HCT116 (cell line): ENCODE measurements at regions not wholly inside any gene's neighbourhood (a gene's known extent, or its start where the extent isn't known, plus 50 kb on each side); places are given as distances from the start of the nearest gene placed in this dataset.

Experiments used
- ATAC-seq: fragments of 200-7000 bp; cut with Tn5 transposase; 2 replicates; pipeline ENCODE4 v1.9.1; 2020; ENCODE audit warnings: mild to moderate bottlenecking, moderate library complexity
- BruUV-seq: library from RNA; stranded (reverse); fragments of 400-500 nt; replicated peaks from 2 replicates; lab custom pipeline; 2021; lab: Mats Ljungman, UMichigan
- CTCF ChIA-PET: fragments of 300-600 bp; sonication (Branson Sonifier 250); formaldehyde crosslinking; loops from one replicate; lab custom pipeline; 2021; ENCODE audit warnings: antibody characterized with exemption; lab: Charles Lee
- POLR2A ChIA-PET: fragments of 300-600, 350-600 bp; sonication (Branson Sonifier 250); formaldehyde crosslinking; loops from one replicate; lab custom pipeline; 2021; ENCODE audit warnings: antibody characterized with exemption; lab: Charles Lee
- RAD21 ChIA-PET, 2 experiments: fragments of 300-600 bp; sonication (Branson Sonifier 250); formaldehyde crosslinking; loops; one replicate each; lab custom pipeline; 2023; ENCODE audit warnings: low total read pairs in 2 of 2; ENCODE audit not compliant: uncharacterized antibody in 2 of 2, unreplicated experiment in 2 of 2, low non-redundant PET in 1 of 2; lab: Charles Lee
- DNase-seq: peaks from one replicate; pipeline ENCODE4 v3.0.0-alpha.2; 2010; ENCODE audit warnings: low read depth, low spot score
- H2AFZ ChIP-seq: fragments of 200-600 bp; shearing (Covaris generic), sonication (generic); 2 replicates; pipeline ENCODE4 v1.6.1; 2017; ENCODE audit warnings: low read depth, mixed run types, mixed read lengths, antibody characterized with exemption, low read length; ENCODE audit not compliant: poor library complexity, severe bottlenecking
- H3K27ac ChIP-seq: 2 replicates; pipeline ENCODE4 v1.5.1; 2012; ENCODE audit warnings: low read depth, low read length
- H3K27me3 ChIP-seq: fragments of 200-600 bp; sonication (generic); 2 replicates; pipeline ENCODE4 v1.6.1; 2016; ENCODE audit warnings: mixed run types, low read length, mixed read lengths; ENCODE audit not compliant: insufficient read depth
- H3K36me3 ChIP-seq, 2 experiments: fragments of 200-500 bp in 1 of 2; fragments of 200-600 bp in 1 of 2; sonication (Bioruptor generic) in 1 of 2; sonication (generic) in 1 of 2; 2 replicates each; pipeline versions ENCODE4 v1.5.1 to v1.6.1; 2014 to 2016; ENCODE audit warnings: low read length in 2 of 2, inconsistent platforms in 1 of 2, mixed read lengths in 1 of 2, mixed run types in 1 of 2; ENCODE audit not compliant: insufficient read depth in 2 of 2, control insufficient read depth in 1 of 2
- H3K4me1 ChIP-seq, 2 experiments: fragments of 200-600 bp in 1 of 2; sonication (generic) in 1 of 2; 2 replicates each; pipeline versions ENCODE4 v1.5.1 to v1.6.1; 2012 to 2017; ENCODE audit warnings: low read length in 2 of 2, inconsistent platforms in 1 of 2, mild to moderate bottlenecking in 1 of 2, mixed read lengths in 1 of 2, mixed run types in 1 of 2, moderate library complexity in 1 of 2; ENCODE audit not compliant: insufficient read depth in 2 of 2, control insufficient read depth in 1 of 2
- H3K4me2 ChIP-seq: fragments of 200-600 bp; sonication (generic); 2 replicates; pipeline ENCODE4 v1.6.1; 2017; ENCODE audit warnings: mixed run types, low read length, mixed read lengths
- H3K4me3 ChIP-seq, 2 experiments: fragments of 200-600 bp in 1 of 2; sonication (generic) in 1 of 2; replicated peaks in 1 of 2; 2 replicates each; pipeline ENCODE4 v1.5.1; 2011 to 2016; ENCODE audit warnings: low read length in 2 of 2, control low read depth in 1 of 2, low read depth in 1 of 2, mild to moderate bottlenecking in 1 of 2, mixed read lengths in 1 of 2, mixed run types in 1 of 2
- H3K79me2 ChIP-seq: fragments of 200-600 bp; sonication (generic); 2 replicates; pipeline ENCODE4 v1.6.1; 2017; ENCODE audit warnings: mild to moderate bottlenecking, mixed run types, low read length, moderate library complexity, mixed read lengths; ENCODE audit not compliant: insufficient read depth
- H3K9ac ChIP-seq: fragments of 200-600 bp; sonication (generic); 2 replicates; pipeline ENCODE4 v1.6.1; 2016; ENCODE audit warnings: low read length, mixed read lengths
- H3K9me2 ChIP-seq: fragments of 200-600 bp; sonication (generic), shearing (Covaris generic); 2 replicates; pipeline ENCODE4 v1.6.1; 2017; ENCODE audit warnings: mixed run types, mild to moderate bottlenecking, moderate library complexity; ENCODE audit not compliant: insufficient read depth
- H3K9me3 ChIP-seq, 2 experiments: fragments of 200-500 bp in 1 of 2; fragments of 200-600 bp in 1 of 2; sonication (Bioruptor generic) in 1 of 2; sonication (generic) in 1 of 2; 2 replicates each; pipeline ENCODE4 v1.6.1; 2014 to 2017; ENCODE audit warnings: low read length in 2 of 2, mixed read lengths in 2 of 2, inconsistent platforms in 1 of 2, low read depth in 1 of 2, mild to moderate bottlenecking in 1 of 2, mixed run types in 1 of 2, moderate library complexity in 1 of 2; ENCODE audit not compliant: control insufficient read depth in 1 of 2, insufficient read depth in 1 of 2
- H4K20me1 ChIP-seq: fragments of 200-600 bp; sonication (generic), shearing (Covaris generic); 2 replicates; pipeline ENCODE4 v1.6.1; 2017; ENCODE audit warnings: mixed run types, mild to moderate bottlenecking, moderate library complexity; ENCODE audit not compliant: insufficient read depth
- EGR1 ChIP-seq: IDR thresholded peaks from 2 replicates; pipeline ENCODE4 v1.6.1; 2012; ENCODE audit warnings: low read depth
- EZH2 ChIP-seq: fragments of 200-600 bp; sonication (generic); IDR thresholded peaks from 2 replicates; pipeline ENCODE4 v1.6.1; 2017; ENCODE audit warnings: antibody characterized with exemption, mixed run types
- JUND ChIP-seq: IDR thresholded peaks from 2 replicates; pipeline ENCODE4 v1.6.1; 2012
- POLR2A ChIP-seq: IDR thresholded peaks from 2 replicates; pipeline ENCODE4 v1.7.0; 2011; ENCODE audit warnings: borderline replicate concordance; ENCODE audit not compliant: insufficient read depth, insufficient read length; ENCODE audit errors: extremely low read depth
- RAD21 ChIP-seq: IDR thresholded peaks from 2 replicates; pipeline ENCODE4 v1.6.1; 2012; ENCODE audit warnings: low read depth, mild to moderate bottlenecking
- SIN3A ChIP-seq: IDR thresholded peaks from 2 replicates; pipeline ENCODE4 v1.6.1; 2012; ENCODE audit warnings: low read depth
- SP1 ChIP-seq: IDR thresholded peaks from 2 replicates; pipeline ENCODE4 v1.6.1; 2012; ENCODE audit warnings: low read depth
- SRF ChIP-seq: IDR thresholded peaks from 2 replicates; pipeline ENCODE4 v1.6.1; 2012; ENCODE audit warnings: low read depth
- YY1 ChIP-seq: IDR thresholded peaks from 2 replicates; pipeline ENCODE4 v1.6.1; 2011; ENCODE audit warnings: low read length, low read depth, moderate library complexity, mild to moderate bottlenecking; ENCODE audit not compliant: insufficient replicate concordance; ENCODE audit errors: extremely low read depth
- ZFX ChIP-seq: fragments of 450-650 bp; IDR thresholded peaks from 2 replicates; pipeline ENCODE4 v1.6.1; 2017
- ZNF274 ChIP-seq: fragments of 200-500 bp; sonication (Bioruptor generic); IDR thresholded peaks from 2 replicates; pipeline ENCODE4 v1.6.1; 2014; ENCODE audit warnings: mild to moderate bottlenecking, low read depth, low read length, inconsistent platforms
- intact Hi-C: fragments of 100-400 bp; cut with micrococcal nuclease; formaldehyde crosslinking; loops from 2 replicates; pipeline ENCODE4 v1.10.0; 2022
- TF ChIP-seq, protein P1 (sequence below): IDR thresholded peaks from 2 replicates; pipeline ENCODE4 v1.6.1; 2012
- TF ChIP-seq, protein P2 (sequence below): IDR thresholded peaks from 2 replicates; pipeline ENCODE4 v1.6.1; 2012
- TF ChIP-seq, protein P3 (sequence below): IDR thresholded peaks from 2 replicates; pipeline ENCODE4 v1.6.1; 2011; ENCODE audit warnings: mild to moderate bottlenecking, low read length, moderate library complexity; ENCODE audit not compliant: insufficient replicate concordance; ENCODE audit errors: extremely low read depth

DNA sequence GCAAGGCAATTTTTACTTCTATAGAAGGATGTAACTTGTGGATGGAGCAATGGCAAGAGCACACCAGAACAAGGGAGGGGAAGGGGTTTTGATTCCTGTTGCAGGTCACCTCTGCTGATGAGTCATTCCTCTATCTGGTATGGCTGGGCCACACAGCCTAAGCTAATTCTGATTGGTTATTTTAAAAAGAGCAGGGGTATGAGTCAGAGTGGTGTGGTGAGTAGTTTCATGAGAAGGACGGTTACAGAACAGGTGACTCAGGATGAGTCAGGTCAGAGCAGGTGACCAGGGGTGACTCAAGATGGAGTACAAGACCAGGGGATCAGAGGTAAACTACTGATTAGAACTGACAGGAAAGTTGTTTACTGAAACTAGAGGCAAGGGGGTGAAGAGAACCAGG, 231.9 kb upstream of the USP9Y start:
- RAD21 ChIA-PET = no interaction called here
- Histone ChIP-seq H4K20me1 (no peaks in the 10 kb centered on the region), H3K9me3 (no peaks in the 10 kb centered on the region), H3K9ac (no peak overlapping the region), H3K36me3 (no peaks in the 10 kb centered on the region), H3K4me3 (no peak overlapping the region), H3K4me2 (no peak overlapping the region), H3K27ac (no peak overlapping the region), H3K79me2 (no peaks in the 10 kb centered on the region), H2AFZ (no peak overlapping the region), H3K9me2 (no peaks in the 10 kb centered on the region), H3K27me3 (no peaks in the 10 kb centered on the region), H3K4me1 (no peaks in the 10 kb centered on the region)
- CTCF ChIA-PET = no interaction called here
- no TSS peak for BruUV-seq
- TF ChIP-seq JUND (0 out of 2 replicates have a peak, but pooled peaks have one; percentile 17), YY1 (no peak), POLR2A (no peak)
- TF ChIP-seq, protein P1, sequence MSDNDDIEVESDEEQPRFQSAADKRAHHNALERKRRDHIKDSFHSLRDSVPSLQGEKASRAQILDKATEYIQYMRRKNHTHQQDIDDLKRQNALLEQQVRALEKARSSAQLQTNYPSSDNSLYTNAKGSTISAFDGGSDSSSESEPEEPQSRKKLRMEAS = no peak
- POLR2A ChIA-PET = no interaction called here
- DNase-seq (peak; percentile 28), ATAC-seq (no peak)
- intact Hi-C loops = no loop called here

DNA sequence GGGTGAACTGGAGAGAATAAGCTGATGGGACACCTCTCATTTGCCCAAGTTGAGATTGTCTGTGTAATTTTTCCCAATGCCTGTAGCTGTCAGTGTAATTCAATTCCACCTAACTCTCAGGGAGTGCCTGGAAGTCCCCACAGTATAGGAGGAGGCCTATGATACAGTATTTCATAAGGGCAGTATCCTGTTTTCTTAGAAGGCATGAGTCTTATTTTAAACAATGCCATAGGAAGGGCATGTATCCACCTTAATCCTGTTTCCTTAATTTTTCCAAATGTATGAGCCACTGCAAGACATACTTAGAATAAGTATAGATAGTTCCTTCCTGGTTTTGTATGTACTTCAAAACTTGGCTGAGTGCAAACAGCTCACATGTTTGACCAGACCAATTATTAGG, 226.6 kb upstream of the USP9Y start:
- Histone ChIP-seq H3K9ac (no peak overlapping the region), H3K79me2 (no peaks in the 10 kb centered on the region), H3K9me3 (no peaks in the 10 kb centered on the region), H3K4me1 (no peaks in the 10 kb centered on the region), H3K4me3 (no peak overlapping the region), H3K9me2 (no peaks in the 10 kb centered on the region), H3K27ac (no peak overlapping the region), H3K27me3 (no peaks in the 10 kb centered on the region), H2AFZ (no peak overlapping the region), H4K20me1 (no peaks in the 10 kb centered on the region), H3K4me2 (no peak overlapping the region), H3K36me3 (no peaks in the 10 kb centered on the region)
- DNase-seq (no peak), ATAC-seq (no peak)
- ChIA-PET POLR2A (no interaction called here), CTCF (no interaction called here), RAD21 (no interaction called here)
- BruUV-seq = no TSS peak
- TF ChIP-seq SIN3A (no peak), POLR2A (no peak), ZNF274 (no peak), SRF (no peak), SP1 (no peak), YY1 (no peak), EGR1 (no peak), RAD21 (no peak), EZH2 (no peak), ZFX (no peak)
- TF ChIP-seq, protein P1 = no peak
- TF ChIP-seq, protein P2, sequence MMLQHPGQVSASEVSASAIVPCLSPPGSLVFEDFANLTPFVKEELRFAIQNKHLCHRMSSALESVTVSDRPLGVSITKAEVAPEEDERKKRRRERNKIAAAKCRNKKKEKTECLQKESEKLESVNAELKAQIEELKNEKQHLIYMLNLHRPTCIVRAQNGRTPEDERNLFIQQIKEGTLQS = no peak
- TF ChIP-seq, protein P3, sequence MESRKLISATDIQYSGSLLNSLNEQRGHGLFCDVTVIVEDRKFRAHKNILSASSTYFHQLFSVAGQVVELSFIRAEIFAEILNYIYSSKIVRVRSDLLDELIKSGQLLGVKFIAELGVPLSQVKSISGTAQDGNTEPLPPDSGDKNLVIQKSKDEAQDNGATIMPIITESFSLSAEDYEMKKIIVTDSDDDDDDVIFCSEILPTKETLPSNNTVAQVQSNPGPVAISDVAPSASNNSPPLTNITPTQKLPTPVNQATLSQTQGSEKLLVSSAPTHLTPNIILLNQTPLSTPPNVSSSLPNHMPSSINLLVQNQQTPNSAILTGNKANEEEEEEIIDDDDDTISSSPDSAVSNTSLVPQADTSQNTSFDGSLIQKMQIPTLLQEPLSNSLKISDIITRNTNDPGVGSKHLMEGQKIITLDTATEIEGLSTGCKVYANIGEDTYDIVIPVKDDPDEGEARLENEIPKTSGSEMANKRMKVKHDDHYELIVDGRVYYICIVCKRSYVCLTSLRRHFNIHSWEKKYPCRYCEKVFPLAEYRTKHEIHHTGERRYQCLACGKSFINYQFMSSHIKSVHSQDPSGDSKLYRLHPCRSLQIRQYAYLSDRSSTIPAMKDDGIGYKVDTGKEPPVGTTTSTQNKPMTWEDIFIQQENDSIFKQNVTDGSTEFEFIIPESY = no peak
- intact Hi-C loops = no loop called here
